ENCODE measurements at regions not wholly inside any gene's neighbourhood (a gene's known extent, or its start where the extent isn't known, plus 50 kb on each side); places are given as distances from the start of the nearest gene placed in this dataset.

GRCh38 chr4:182090186-182090585 is 153.0 kb upstream of the TENM3 start:
- no peak overlapping the region for H3K4me3 ChIP-seq
- intact Hi-C loops (cut with DNase I): no loop called here
- no peaks in the 10 kb centered on the region for H3K27me3 ChIP-seq
- WGBS: 81% methylated on average over 5 of the region's 5 CpGs
- no peaks in the 10 kb centered on the region for H3K9me3 ChIP-seq
- no peaks in the 10 kb centered on the region for H3K36me3 ChIP-seq
- TF ChIP-seq POLR2AphosphoS5 (IDR thresholded peaks at IDR 0.05): no peak
- no peak for TF ChIP-seq EP300 (IDR thresholded peaks at IDR 0.05)
- no peak for TF ChIP-seq POLR2A (IDR thresholded peaks at IDR 0.05; ENCODE audit: low read depth)
- TF ChIP-seq, protein P1, sequence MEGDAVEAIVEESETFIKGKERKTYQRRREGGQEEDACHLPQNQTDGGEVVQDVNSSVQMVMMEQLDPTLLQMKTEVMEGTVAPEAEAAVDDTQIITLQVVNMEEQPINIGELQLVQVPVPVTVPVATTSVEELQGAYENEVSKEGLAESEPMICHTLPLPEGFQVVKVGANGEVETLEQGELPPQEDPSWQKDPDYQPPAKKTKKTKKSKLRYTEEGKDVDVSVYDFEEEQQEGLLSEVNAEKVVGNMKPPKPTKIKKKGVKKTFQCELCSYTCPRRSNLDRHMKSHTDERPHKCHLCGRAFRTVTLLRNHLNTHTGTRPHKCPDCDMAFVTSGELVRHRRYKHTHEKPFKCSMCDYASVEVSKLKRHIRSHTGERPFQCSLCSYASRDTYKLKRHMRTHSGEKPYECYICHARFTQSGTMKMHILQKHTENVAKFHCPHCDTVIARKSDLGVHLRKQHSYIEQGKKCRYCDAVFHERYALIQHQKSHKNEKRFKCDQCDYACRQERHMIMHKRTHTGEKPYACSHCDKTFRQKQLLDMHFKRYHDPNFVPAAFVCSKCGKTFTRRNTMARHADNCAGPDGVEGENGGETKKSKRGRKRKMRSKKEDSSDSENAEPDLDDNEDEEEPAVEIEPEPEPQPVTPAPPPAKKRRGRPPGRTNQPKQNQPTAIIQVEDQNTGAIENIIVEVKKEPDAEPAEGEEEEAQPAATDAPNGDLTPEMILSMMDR (IDR thresholded peaks at IDR 0.05): no peak
- no peak overlapping the region for H3K27ac ChIP-seq (replicated peaks in 1 of 4)
- no peaks in the 10 kb centered on the region for H3K4me1 ChIP-seq
- no peak for DNase-seq (ENCODE audit: extremely low spot score)

DNA sequence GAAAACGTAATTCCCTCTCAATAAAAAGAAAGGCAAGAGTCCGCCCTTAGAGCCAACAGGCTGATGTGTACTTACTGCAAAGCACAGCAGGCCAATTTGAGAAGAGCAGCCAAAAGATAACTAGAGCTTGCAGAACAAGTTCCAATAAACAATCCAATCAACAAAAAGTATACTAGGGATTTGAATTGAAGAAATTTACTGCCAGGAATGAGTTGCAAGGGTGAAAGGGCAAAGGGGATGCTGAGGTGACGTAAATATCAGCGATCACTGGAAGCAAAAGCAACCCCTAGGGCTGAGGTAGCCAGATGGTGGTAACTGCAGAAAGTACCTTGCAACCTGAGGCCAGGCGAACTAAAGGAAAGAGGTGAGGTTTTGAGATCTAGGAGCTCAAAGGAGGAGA is 152.1 kb upstream of the TENM3 start:
- Histone ChIP-seq H3K27me3 (no peaks in the 10 kb centered on the region), H3K27ac (replicated peaks in 1 of 4) (no peak overlapping the region), H3K4me3 (no peak overlapping the region), H3K36me3 (no peaks in the 10 kb centered on the region), H3K4me1 (no peaks in the 10 kb centered on the region), H3K9me3 (no peaks in the 10 kb centered on the region)
- 86% methylated on average over 5 of the region's 5 CpGs for WGBS
- intact Hi-C loops (cut with DNase I): no loop called here
- no peak for DNase-seq (ENCODE audit: extremely low spot score)
- TF ChIP-seq, protein P1 (IDR thresholded peaks at IDR 0.05): no peak
- TF ChIP-seq POLR2A (IDR thresholded peaks at IDR 0.05; ENCODE audit: low read depth) (no peak), POLR2AphosphoS5 (IDR thresholded peaks at IDR 0.05) (no peak), EP300 (IDR thresholded peaks at IDR 0.05) (no peak)

DNA sequence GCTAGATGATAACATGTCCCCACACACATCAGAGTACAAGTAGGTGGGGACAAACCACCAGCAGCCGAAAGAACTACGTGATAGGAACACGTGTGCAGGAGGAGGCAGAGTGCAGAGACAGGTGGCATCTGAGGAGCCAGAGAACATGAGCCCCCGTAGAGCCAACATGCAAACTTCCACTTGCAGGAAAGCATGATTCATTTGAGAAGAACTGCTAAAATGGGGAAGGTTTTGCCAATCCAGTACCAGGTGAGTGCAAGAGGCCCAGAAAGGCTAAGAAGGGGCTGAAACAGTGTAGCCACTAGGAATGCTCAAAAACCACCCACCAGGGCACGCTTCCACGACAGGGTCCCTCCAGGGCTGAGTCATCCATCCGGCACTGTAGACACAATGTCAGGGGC is 149.8 kb upstream of the TENM3 start:
- Histone ChIP-seq H3K27me3 (no peaks in the 10 kb centered on the region), H3K4me3 (no peak overlapping the region), H3K27ac (replicated peaks in 1 of 4) (no peak overlapping the region), H3K9me3 (no peaks in the 10 kb centered on the region), H3K4me1 (no peaks in the 10 kb centered on the region), H3K36me3 (no peaks in the 10 kb centered on the region)
- intact Hi-C loops (cut with DNase I): no loop called here
- 79% methylated on average over 7 of the region's 7 CpGs for WGBS
- TF ChIP-seq POLR2AphosphoS5 (IDR thresholded peaks at IDR 0.05): no peak
- no peak for TF ChIP-seq POLR2A (IDR thresholded peaks at IDR 0.05; ENCODE audit: low read depth)
- TF ChIP-seq, protein P1 (IDR thresholded peaks at IDR 0.05): no peak
- TF ChIP-seq EP300 (IDR thresholded peaks at IDR 0.05): no peak
- peak; percentile 86 for DNase-seq (ENCODE audit: extremely low spot score)

DNA sequence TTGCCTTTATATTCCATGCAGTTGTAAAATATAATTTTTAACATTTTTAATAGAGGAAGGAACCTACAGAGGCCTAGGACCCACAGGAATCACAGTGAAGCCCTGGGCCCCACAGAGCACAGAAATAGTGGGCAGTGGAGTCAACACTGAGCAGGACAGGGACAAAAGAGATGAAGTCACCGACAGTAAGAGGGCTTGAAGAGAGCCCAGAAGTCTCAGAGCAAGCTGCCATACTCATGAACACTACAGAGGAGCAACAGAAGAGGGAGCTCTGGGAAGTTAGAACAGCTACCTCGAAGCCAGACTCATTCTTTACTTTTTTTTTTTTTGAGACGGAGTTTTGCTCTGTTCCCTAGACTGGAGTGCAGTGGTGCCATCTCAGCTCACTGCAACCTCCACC is 149.3 kb upstream of the TENM3 start:
- Histone ChIP-seq H3K9me3 (no peaks in the 10 kb centered on the region), H3K27me3 (no peaks in the 10 kb centered on the region), H3K4me3 (no peak overlapping the region), H3K4me1 (no peaks in the 10 kb centered on the region), H3K36me3 (no peaks in the 10 kb centered on the region), H3K27ac (replicated peaks in 1 of 4) (no peak overlapping the region)
- intact Hi-C loops (cut with DNase I): no loop called here
- no peak for DNase-seq (ENCODE audit: extremely low spot score)
- 85% methylated on average over 3 of the region's 3 CpGs for WGBS
- no peak for TF ChIP-seq EP300 (IDR thresholded peaks at IDR 0.05)
- TF ChIP-seq, protein P1 (IDR thresholded peaks at IDR 0.05): no peak
- TF ChIP-seq POLR2AphosphoS5 (IDR thresholded peaks at IDR 0.05): no peak
- TF ChIP-seq POLR2A (IDR thresholded peaks at IDR 0.05; ENCODE audit: low read depth): no peak

DNA sequence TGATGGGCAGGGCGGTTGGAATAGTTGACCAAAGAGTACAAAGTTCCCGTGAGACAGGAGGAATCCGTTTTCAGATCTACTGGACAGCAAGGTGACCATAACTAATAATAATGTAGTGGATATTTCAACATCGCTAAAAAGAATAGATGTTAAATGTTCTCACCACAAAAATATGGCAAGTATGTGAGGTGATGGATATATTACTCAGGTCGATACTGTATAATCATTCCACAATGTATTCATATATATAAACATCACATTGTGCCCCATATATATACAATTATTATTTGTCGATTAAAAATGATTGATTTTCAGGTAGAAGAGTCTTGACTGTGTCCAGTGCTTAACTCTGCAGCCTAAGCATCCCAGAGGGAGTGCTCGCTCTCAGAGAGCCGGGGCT is 141.6 kb upstream of the TENM3 start:
- H3K36me3 ChIP-seq: no peaks in the 10 kb centered on the region
- H3K4me3 ChIP-seq: no peak overlapping the region
- H3K4me1 ChIP-seq: no peaks in the 10 kb centered on the region
- TF ChIP-seq, protein P1 (IDR thresholded peaks at IDR 0.05): no peak
- TF ChIP-seq POLR2A (IDR thresholded peaks at IDR 0.05; ENCODE audit: low read depth) (no peak), POLR2AphosphoS5 (IDR thresholded peaks at IDR 0.05) (no peak), EP300 (IDR thresholded peaks at IDR 0.05) (no peak)
- H3K27me3 ChIP-seq: no peaks in the 10 kb centered on the region
- no peak for DNase-seq (ENCODE audit: extremely low spot score)
- H3K27ac ChIP-seq (replicated peaks in 1 of 4): no peak overlapping the region
- WGBS: 80% methylated on average over 8 of the region's 8 CpGs
- H3K9me3 ChIP-seq: no peaks in the 10 kb centered on the region
- intact Hi-C loops (cut with DNase I): no loop called here

Measured in esophagus muscularis mucosa (tissue), 4 donors.